Upper lobe of left lung (tissue), 6 donors: ENCODE measurements at regions not wholly inside any gene's neighbourhood (a gene's known extent, or its start where the extent isn't known, plus 50 kb on each side); places are given as distances from the start of the nearest gene placed in this dataset.

Experiments
- ATAC-seq, 2 donors: fragments of 200-7000 bp; cut with Tn5 transposase; one replicate each; pipeline ENCODE4 v1.9.1; 2022; ENCODE audit warnings: mild to moderate bottlenecking in 2 of 2, moderate library complexity in 2 of 2; ENCODE audit not compliant: low FRiP score in 2 of 2
- DNase-seq, 2 donors: peaks; one replicate each; pipeline ENCODE4 v3.0.0-alpha.2; 2019 to 2020
- H3K27ac ChIP-seq, 4 donors: fragments of 200-600 bp; sonication (generic); one replicate each; pipeline ENCODE4 v1.5.1; 2016 to 2019
- H3K27me3 ChIP-seq, 4 donors: fragments of 200-600 bp; sonication (generic); one replicate each; pipeline ENCODE4 v1.5.1; 2017 to 2019
- H3K36me3 ChIP-seq, 4 donors: fragments of 200-600 bp; sonication (generic); one replicate each; pipeline ENCODE4 v1.5.1; 2016 to 2019
- H3K4me1 ChIP-seq, 4 donors: fragments of 200-600 bp; sonication (generic); one replicate each; pipeline ENCODE4 v1.5.1; 2018 to 2019
- H3K4me3 ChIP-seq, 4 donors: fragments of 200-600 bp; sonication (generic); one replicate each; pipeline ENCODE4 v1.5.1; 2017 to 2019; ENCODE audit warnings: mild to moderate bottlenecking in 2 of 4, moderate library complexity in 1 of 4
- H3K9me3 ChIP-seq, 4 donors: fragments of 200-600 bp; sonication (generic); one replicate each; pipeline ENCODE4 v1.5.1; 2018 to 2019
- EP300 ChIP-seq, 4 donors: sonication (generic); formaldehyde crosslinking; IDR thresholded peaks; one replicate each; pipeline ENCODE4 v1.5.1; 2017; ENCODE audit warnings: antibody characterized with exemption in 4 of 4, control low read depth in 2 of 4
- POLR2A ChIP-seq, 4 donors: fragments of 450-650 bp; IDR thresholded peaks; one replicate each; pipeline ENCODE4 v1.5.1; 2016 to 2017; ENCODE audit warnings: antibody characterized with exemption in 4 of 4, mild to moderate bottlenecking in 2 of 4
- POLR2AphosphoS5 ChIP-seq, 2 donors: sonication (generic); formaldehyde crosslinking; IDR thresholded peaks; one replicate each; pipeline ENCODE4 v1.5.1; 2017; ENCODE audit warnings: antibody characterized with exemption in 2 of 2
- WGBS, 2 donors: methylation state at CpG; one replicate each; pipeline ENCODE4 v1.1.5; 2017 to 2018; 5-methylcytosine and 5-hydroxymethylcytosine counted together
- TF ChIP-seq, protein P1 (sequence below), 6 experiments: fragments of 450-650 bp in 4 of 6; fragments of 200-600 bp in 2 of 6; sonication (generic) in 2 of 6; IDR thresholded peaks; one replicate each; pipeline ENCODE4 v1.5.1; 2016 to 2019; ENCODE audit warnings: antibody characterized with exemption in 6 of 6
- donor health status: DM: no; HTN: no; CAD: no; lungs with moderate emphysema.
- donor health status: DM: no; HTN: yes; CAD: no; lungs with severe emphysema.

DNA sequence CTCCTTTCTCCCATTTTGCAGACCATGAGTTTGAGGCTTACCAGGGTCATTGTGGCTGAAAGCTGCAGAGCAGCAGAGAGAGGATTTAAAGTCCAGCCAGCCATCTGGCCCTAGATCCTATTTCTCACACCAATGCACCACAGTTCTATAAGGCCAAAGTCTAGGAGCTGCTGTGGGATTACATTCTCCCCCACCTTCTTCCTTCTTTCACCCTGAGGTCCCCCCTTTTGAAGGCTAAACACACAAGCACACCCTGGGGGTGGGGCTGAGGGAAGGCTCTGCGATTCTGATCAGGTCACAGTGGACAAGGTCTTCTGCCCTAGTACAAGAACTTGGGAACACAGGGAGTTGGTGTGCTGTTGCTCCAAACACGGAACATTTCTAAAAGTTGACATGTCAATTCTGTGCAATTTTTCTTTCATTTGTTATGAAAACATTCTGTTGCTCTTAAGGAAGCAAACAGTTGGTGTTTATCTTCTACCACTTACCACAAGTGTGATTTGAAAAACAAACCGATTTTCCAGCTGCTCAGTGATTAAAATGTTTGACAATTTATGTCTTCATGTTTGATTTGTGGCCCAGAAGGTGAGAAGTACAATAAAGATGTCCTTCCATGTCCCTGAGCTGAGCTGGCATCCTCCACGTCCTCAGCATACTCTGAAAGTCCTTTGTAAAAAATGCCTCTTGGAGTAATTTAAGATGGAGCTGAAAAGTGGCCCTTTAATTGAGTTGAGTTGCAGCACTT is 271.6 kb upstream of the PPP2R2D start:
- ATAC-seq (no peak), DNase-seq (no peak)
- Histone ChIP-seq H3K4me3 (no peak overlapping the region), H3K36me3 (no peaks in the 10 kb centered on the region), H3K27me3 (no peaks in the 10 kb centered on the region), H3K4me1 (no peaks in the 10 kb centered on the region), H3K9me3 (no peaks in the 10 kb centered on the region), H3K27ac (no peak overlapping the region)
- WGBS, 2 donors: 32 to 43% methylated on average over 4 of the region's 4 CpGs
- no peak for TF ChIP-seq POLR2A (IDR thresholded peaks at IDR 0.05)
- no peak for TF ChIP-seq POLR2AphosphoS5 (IDR thresholded peaks at IDR 0.05)
- TF ChIP-seq, protein P1, sequence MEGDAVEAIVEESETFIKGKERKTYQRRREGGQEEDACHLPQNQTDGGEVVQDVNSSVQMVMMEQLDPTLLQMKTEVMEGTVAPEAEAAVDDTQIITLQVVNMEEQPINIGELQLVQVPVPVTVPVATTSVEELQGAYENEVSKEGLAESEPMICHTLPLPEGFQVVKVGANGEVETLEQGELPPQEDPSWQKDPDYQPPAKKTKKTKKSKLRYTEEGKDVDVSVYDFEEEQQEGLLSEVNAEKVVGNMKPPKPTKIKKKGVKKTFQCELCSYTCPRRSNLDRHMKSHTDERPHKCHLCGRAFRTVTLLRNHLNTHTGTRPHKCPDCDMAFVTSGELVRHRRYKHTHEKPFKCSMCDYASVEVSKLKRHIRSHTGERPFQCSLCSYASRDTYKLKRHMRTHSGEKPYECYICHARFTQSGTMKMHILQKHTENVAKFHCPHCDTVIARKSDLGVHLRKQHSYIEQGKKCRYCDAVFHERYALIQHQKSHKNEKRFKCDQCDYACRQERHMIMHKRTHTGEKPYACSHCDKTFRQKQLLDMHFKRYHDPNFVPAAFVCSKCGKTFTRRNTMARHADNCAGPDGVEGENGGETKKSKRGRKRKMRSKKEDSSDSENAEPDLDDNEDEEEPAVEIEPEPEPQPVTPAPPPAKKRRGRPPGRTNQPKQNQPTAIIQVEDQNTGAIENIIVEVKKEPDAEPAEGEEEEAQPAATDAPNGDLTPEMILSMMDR (IDR thresholded peaks at IDR 0.05): no peak
- no peak for TF ChIP-seq EP300 (IDR thresholded peaks at IDR 0.05)

DNA sequence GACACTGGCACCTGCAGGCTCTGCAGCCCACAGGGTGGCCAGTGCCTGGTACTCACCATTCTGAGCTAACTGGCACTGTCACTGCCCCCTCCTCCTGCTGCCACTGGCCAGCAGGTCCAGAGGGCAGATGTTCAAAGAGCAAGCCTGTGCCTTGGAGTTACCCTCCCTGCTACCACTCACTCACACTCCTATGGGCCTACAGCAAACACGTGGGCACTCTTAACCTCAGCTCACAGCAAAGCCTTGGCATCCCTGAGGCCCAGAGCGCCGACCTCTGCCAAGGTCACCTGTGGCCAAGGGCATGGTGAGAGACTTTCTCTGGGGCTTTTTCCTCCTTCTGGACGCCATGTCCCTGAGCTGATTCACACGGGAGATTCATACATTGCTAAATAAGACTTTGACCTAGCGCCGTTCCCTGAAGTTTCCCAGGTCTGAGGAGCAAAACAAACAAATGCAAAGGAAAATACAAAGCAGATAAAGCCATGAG is 270.0 kb upstream of the PPP2R2D start:
- no peak for ATAC-seq
- no peaks in the 10 kb centered on the region for H3K9me3 ChIP-seq
- TF ChIP-seq POLR2A (IDR thresholded peaks at IDR 0.05) (no peak), EP300 (IDR thresholded peaks at IDR 0.05) (no peak), POLR2AphosphoS5 (IDR thresholded peaks at IDR 0.05) (no peak)
- TF ChIP-seq, protein P1 (IDR thresholded peaks at IDR 0.05): no peak
- no peaks in the 10 kb centered on the region for H3K27me3 ChIP-seq
- no peak for DNase-seq
- H3K36me3 ChIP-seq: no peaks in the 10 kb centered on the region
- H3K4me3 ChIP-seq: no peak overlapping the region
- WGBS, 2 donors: 84 to 92% methylated on average over 6 to 7 of the region's 7 CpGs
- H3K4me1 ChIP-seq: no peaks in the 10 kb centered on the region
- H3K27ac ChIP-seq: no peak overlapping the region

DNA sequence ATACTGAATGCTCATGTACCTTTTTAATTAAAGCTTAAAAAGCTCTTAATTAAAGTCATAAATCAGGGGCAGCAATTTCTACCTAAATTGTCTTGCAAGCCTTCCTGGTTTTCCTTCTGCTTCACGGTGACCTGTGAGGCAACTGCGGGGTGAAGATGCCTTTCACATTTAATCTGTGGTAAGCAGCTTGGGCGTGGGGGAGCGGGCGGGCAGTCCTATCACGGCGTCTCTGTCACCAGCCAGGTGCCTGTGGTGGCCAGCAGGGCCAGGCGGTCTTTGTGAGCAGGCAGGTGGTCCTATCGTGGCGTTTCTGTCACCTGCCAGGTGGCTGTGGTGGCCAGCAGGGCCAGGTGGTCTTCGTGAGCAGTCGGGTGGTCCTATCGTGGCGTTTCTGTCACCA is 269.2 kb upstream of the PPP2R2D start:
- no peaks in the 10 kb centered on the region for H3K27me3 ChIP-seq
- no peaks in the 10 kb centered on the region for H3K4me1 ChIP-seq
- no peak for TF ChIP-seq EP300 (IDR thresholded peaks at IDR 0.05)
- TF ChIP-seq POLR2AphosphoS5 (IDR thresholded peaks at IDR 0.05): no peak
- TF ChIP-seq, protein P1 (IDR thresholded peaks at IDR 0.05): no peak
- TF ChIP-seq POLR2A (IDR thresholded peaks at IDR 0.05): no peak
- H3K4me3 ChIP-seq: no peak overlapping the region
- peak in 1 of 2 donors; percentile 13 for ATAC-seq
- WGBS, 2 donors: 85 to 94% methylated on average over 10 to 14 of the region's 14 CpGs
- H3K36me3 ChIP-seq: no peaks in the 10 kb centered on the region
- no peak for DNase-seq
- no peak overlapping the region for H3K27ac ChIP-seq
- H3K9me3 ChIP-seq: no peaks in the 10 kb centered on the region

DNA sequence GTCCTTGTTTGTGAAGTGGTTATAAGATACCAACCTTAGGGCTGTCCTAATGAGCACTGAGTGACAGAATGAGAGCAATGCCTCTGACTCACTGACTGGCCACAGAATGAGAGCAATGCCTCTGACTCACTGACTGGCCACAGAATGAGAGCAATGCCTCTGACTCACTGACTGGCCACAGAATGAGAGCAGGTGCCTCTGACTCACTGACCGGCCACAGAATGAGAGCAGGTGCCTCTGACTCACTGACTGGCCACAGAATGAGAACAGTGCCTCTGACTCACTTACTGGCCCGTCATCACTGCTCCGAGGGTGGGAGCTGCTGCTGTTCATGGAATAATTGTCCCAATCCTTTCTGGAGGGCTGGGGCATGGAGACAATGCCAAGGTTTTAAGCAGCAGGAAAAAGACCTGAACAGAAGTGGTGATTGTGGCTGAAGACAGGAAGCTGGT is 265.2 kb upstream of the PPP2R2D start:
- Histone ChIP-seq H3K4me3 (no peak overlapping the region), H3K36me3 (no peaks in the 10 kb centered on the region), H3K4me1 (no peaks in the 10 kb centered on the region), H3K27me3 (no peaks in the 10 kb centered on the region), H3K27ac (no peak overlapping the region), H3K9me3 (peaks cover 0 to 9% (median 7%) of the 10 kb centered on the region in 4 donors)
- DNase-seq (peak in 1 of 2 donors; percentile 37), ATAC-seq (no peak)
- 32 to 66% methylated on average over 3 of the region's 3 CpGs for WGBS, 2 donors
- TF ChIP-seq POLR2AphosphoS5 (IDR thresholded peaks at IDR 0.05) (no peak), EP300 (IDR thresholded peaks at IDR 0.05) (no peak), POLR2A (IDR thresholded peaks at IDR 0.05) (no peak)
- TF ChIP-seq, protein P1 (IDR thresholded peaks at IDR 0.05): no peak

DNA sequence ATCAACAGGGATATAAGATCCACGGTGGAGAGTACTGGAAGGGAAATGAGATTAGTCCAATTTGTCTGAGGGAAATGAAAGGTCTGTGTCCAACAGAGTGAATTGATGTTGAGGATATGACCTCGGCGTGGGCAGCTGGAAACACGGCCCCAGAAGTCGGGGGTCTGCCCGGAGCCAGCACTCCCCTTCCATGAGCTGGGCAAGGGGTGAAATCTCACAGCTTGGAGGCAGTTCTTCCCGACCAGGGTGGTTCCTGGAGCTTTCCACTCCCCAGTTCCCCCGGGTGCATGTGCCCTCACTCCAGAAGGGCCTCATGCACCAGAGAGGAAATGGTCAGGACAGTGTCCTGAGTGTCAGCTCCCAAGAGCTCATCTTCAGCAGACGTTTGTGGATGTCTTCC is 264.7 kb upstream of the PPP2R2D start:
- WGBS, 2 donors: 59 to 70% methylated on average over 8 to 9 of the region's 9 CpGs
- DNase-seq: peak in 1 of 2 donors; percentile 40

More for the DNA sequence above, 264.7 kb upstream of the PPP2R2D start:
- no peaks in the 10 kb centered on the region for H3K36me3 ChIP-seq
- H3K27ac ChIP-seq: no peak overlapping the region
- no peak overlapping the region for H3K4me3 ChIP-seq
- peaks cover 0 to 9% (median 7%) of the 10 kb centered on the region in 4 donors for H3K9me3 ChIP-seq
- H3K27me3 ChIP-seq: no peaks in the 10 kb centered on the region
- TF ChIP-seq EP300 (IDR thresholded peaks at IDR 0.05) (no peak), POLR2AphosphoS5 (IDR thresholded peaks at IDR 0.05) (no peak), POLR2A (IDR thresholded peaks at IDR 0.05) (no peak)
- TF ChIP-seq, protein P1 (IDR thresholded peaks at IDR 0.05): no peak
- H3K4me1 ChIP-seq: no peaks in the 10 kb centered on the region
- ATAC-seq: no peak
